ENCODE measurements at regions not wholly inside any gene's neighbourhood (a gene's known extent, or its start where the extent isn't known, plus 50 kb on each side); places are given as distances from the start of the nearest gene placed in this dataset.

- ChIA-PET POLR2A (no interaction called here), CTCF (interaction anchor here (0.6 kb wide), 2 partner anchors 10 to 173 kb away, joined by 3 to 8 read pairs; no protein-coding TSS in a partner anchor)
- TF ChIP-seq FOXA1 (IDR thresholded peaks at IDR 0.05) (no peak), NFRKB (IDR thresholded peaks at IDR 0.05) (no peak), ZNF384 (IDR thresholded peaks at IDR 0.05) (no peak), HDGF (IDR thresholded peaks at IDR 0.05; ENCODE audit: borderline replicate concordance) (no peak), CTBP1 (IDR thresholded peaks at IDR 0.05; ENCODE audit: borderline replicate concordance) (no peak), BHLHE40 (IDR thresholded peaks at IDR 0.05; ENCODE audit: borderline replicate concordance) (no peak), FOXK2 (IDR thresholded peaks at IDR 0.05) (no peak), FOXM1 (IDR thresholded peaks at IDR 0.05; ENCODE audit: borderline replicate concordance) (no peak), TARDBP (IDR thresholded peaks at IDR 0.05) (no peak), SUZ12 (IDR thresholded peaks at IDR 0.05) (no peak), ELF4 (IDR thresholded peaks at IDR 0.05) (no peak), SP1 (IDR thresholded peaks at IDR 0.05) (no peak), L3MBTL2 (conservative IDR thresholded peaks at IDR 0.05) (no peak)
- DNase-seq (ENCODE audit: extremely low spot score), result no peak
Observed at GRCh38 chr6:149164199-149164750, 153.2 kb upstream of the TAB2 start.

- TF ChIP-seq ELF4 (IDR thresholded peaks at IDR 0.05) (no peak), SUZ12 (IDR thresholded peaks at IDR 0.05) (no peak), LEF1 (IDR thresholded peaks at IDR 0.05; ENCODE audit: borderline replicate concordance) (no peak), PKNOX1 (IDR thresholded peaks at IDR 0.05) (no peak), FOXA1 (IDR thresholded peaks at IDR 0.05) (no peak), ARNT (IDR thresholded peaks at IDR 0.05) (no peak), NFRKB (IDR thresholded peaks at IDR 0.05) (no peak), CTBP1 (IDR thresholded peaks at IDR 0.05; ENCODE audit: borderline replicate concordance) (no peak), FOXM1 (IDR thresholded peaks at IDR 0.05; ENCODE audit: borderline replicate concordance) (no peak), HDGF (IDR thresholded peaks at IDR 0.05; ENCODE audit: borderline replicate concordance) (no peak), TARDBP (IDR thresholded peaks at IDR 0.05) (no peak), ZNF384 (IDR thresholded peaks at IDR 0.05) (no peak), BHLHE40 (IDR thresholded peaks at IDR 0.05; ENCODE audit: borderline replicate concordance) (no peak), L3MBTL2 (conservative IDR thresholded peaks at IDR 0.05) (no peak)
- ChIA-PET CTCF (interaction anchor here (0.6 kb wide), 1 partner anchor 1229 kb away, joined by 4 read pairs; no protein-coding TSS in a partner anchor), POLR2A (no interaction called here)
Observed at GRCh38 chr6:149166336-149166735, 151.2 kb upstream of the TAB2 start.

GRCh38 chr6:149166747-149167146 lies 150.8 kb upstream of the TAB2 start:
- TF ChIP-seq NFRKB (IDR thresholded peaks at IDR 0.05) (no peak), FOXM1 (IDR thresholded peaks at IDR 0.05; ENCODE audit: borderline replicate concordance) (no peak), L3MBTL2 (conservative IDR thresholded peaks at IDR 0.05) (no peak), SUZ12 (IDR thresholded peaks at IDR 0.05) (no peak), SP1 (IDR thresholded peaks at IDR 0.05) (no peak), BHLHE40 (IDR thresholded peaks at IDR 0.05; ENCODE audit: borderline replicate concordance) (no peak), FOXA1 (IDR thresholded peaks at IDR 0.05) (no peak), CTBP1 (IDR thresholded peaks at IDR 0.05; ENCODE audit: borderline replicate concordance) (no peak), TARDBP (IDR thresholded peaks at IDR 0.05) (no peak), FOXK2 (IDR thresholded peaks at IDR 0.05) (no peak), PKNOX1 (IDR thresholded peaks at IDR 0.05) (no peak), HDGF (IDR thresholded peaks at IDR 0.05; ENCODE audit: borderline replicate concordance) (no peak), ZNF384 (IDR thresholded peaks at IDR 0.05) (no peak), ELF4 (IDR thresholded peaks at IDR 0.05) (no peak), LEF1 (IDR thresholded peaks at IDR 0.05; ENCODE audit: borderline replicate concordance) (no peak), ARNT (IDR thresholded peaks at IDR 0.05) (no peak)
- ChIA-PET POLR2A (no interaction called here), CTCF (no interaction called here)
- DNase-seq (ENCODE audit: extremely low spot score), result no peak

More at GRCh38 chr6:149166336-149166735, 151.2 kb upstream of the TAB2 start:
- no peak for DNase-seq (ENCODE audit: extremely low spot score)

- TF ChIP-seq FOXA1 (IDR thresholded peaks at IDR 0.05), result no peak
- no peak for TF ChIP-seq ZNF384 (IDR thresholded peaks at IDR 0.05)
- no peak for TF ChIP-seq ARNT (IDR thresholded peaks at IDR 0.05)
- no peak for TF ChIP-seq CTBP1 (IDR thresholded peaks at IDR 0.05; ENCODE audit: borderline replicate concordance)
- no peak for TF ChIP-seq HDGF (IDR thresholded peaks at IDR 0.05; ENCODE audit: borderline replicate concordance)
- no peak for TF ChIP-seq SP1 (IDR thresholded peaks at IDR 0.05)
- no peak for TF ChIP-seq TARDBP (IDR thresholded peaks at IDR 0.05)
- TF ChIP-seq L3MBTL2 (conservative IDR thresholded peaks at IDR 0.05), result no peak
- no peak for TF ChIP-seq LEF1 (IDR thresholded peaks at IDR 0.05; ENCODE audit: borderline replicate concordance)
- TF ChIP-seq PKNOX1 (IDR thresholded peaks at IDR 0.05), result no peak
- no peak for TF ChIP-seq FOXM1 (IDR thresholded peaks at IDR 0.05; ENCODE audit: borderline replicate concordance)
- no peak for TF ChIP-seq SUZ12 (IDR thresholded peaks at IDR 0.05)
- TF ChIP-seq ELF4 (IDR thresholded peaks at IDR 0.05), result no peak
- TF ChIP-seq NFRKB (IDR thresholded peaks at IDR 0.05), result no peak
- TF ChIP-seq FOXK2 (IDR thresholded peaks at IDR 0.05), result no peak
- no peak for TF ChIP-seq BHLHE40 (IDR thresholded peaks at IDR 0.05; ENCODE audit: borderline replicate concordance)
- ChIA-PET POLR2A (no interaction called here), CTCF (no interaction called here)
Observed at GRCh38 chr6:149168968-149169367, 148.5 kb upstream of the TAB2 start.

GRCh38 chr6:149169761-149170511 lies 147.6 kb upstream of the TAB2 start:
- DNase-seq (ENCODE audit: extremely low spot score), result no peak
- CTCF ChIA-PET, result no interaction called here
- TF ChIP-seq PKNOX1 (IDR thresholded peaks at IDR 0.05) (no peak), ZNF384 (IDR thresholded peaks at IDR 0.05) (no peak), CTBP1 (IDR thresholded peaks at IDR 0.05; ENCODE audit: borderline replicate concordance) (no peak), ELF4 (IDR thresholded peaks at IDR 0.05) (no peak), FOXK2 (IDR thresholded peaks at IDR 0.05) (no peak), HDGF (IDR thresholded peaks at IDR 0.05; ENCODE audit: borderline replicate concordance) (no peak), BHLHE40 (IDR thresholded peaks at IDR 0.05; ENCODE audit: borderline replicate concordance) (no peak), SUZ12 (IDR thresholded peaks at IDR 0.05) (no peak), FOXA1 (IDR thresholded peaks at IDR 0.05) (no peak), LEF1 (IDR thresholded peaks at IDR 0.05; ENCODE audit: borderline replicate concordance) (no peak), NFRKB (IDR thresholded peaks at IDR 0.05) (no peak), ARNT (IDR thresholded peaks at IDR 0.05) (no peak)
- POLR2A ChIA-PET, result no interaction called here

More at GRCh38 chr6:149168968-149169367, 148.5 kb upstream of the TAB2 start:
- DNase-seq (ENCODE audit: extremely low spot score), result no peak
